Spleen (tissue), 11 donors: ENCODE measurements at regions not wholly inside any gene's neighbourhood (a gene's known extent, or its start where the extent isn't known, plus 50 kb on each side); places are given as distances from the start of the nearest gene placed in this dataset.

ENCODE experiments used
- DNase-seq: peaks from one replicate; pipeline ENCODE4 v3.0.0-alpha.2; 2020
- H3K27ac ChIP-seq, 8 donors: fragments of 200-600 bp; sonication (generic) in 7 of 8; 1 replicate in 4 of 8; 2 replicates in 4 of 8; pipeline versions ENCODE4 v1.5.0 to v1.8.0; 2016 to 2021; ENCODE audit warnings: inconsistent platforms in 4 of 8, mild to moderate bottlenecking in 4 of 8, moderate library complexity in 1 of 8
- H3K27me3 ChIP-seq, 7 donors: fragments of 200-600 bp; sonication (generic) in 6 of 7; replicated peaks in 1 of 7; 1 replicate in 4 of 7; 2 replicates in 3 of 7; pipeline versions ENCODE4 v1.5.0 to v1.8.0; 2016 to 2021; ENCODE audit warnings: inconsistent platforms in 3 of 7, mild to moderate bottlenecking in 1 of 7
- H3K36me3 ChIP-seq, 6 donors: fragments of 200-600 bp; sonication (generic) in 5 of 6; 1 replicate in 4 of 6; 2 replicates in 2 of 6; pipeline versions ENCODE4 v1.5.0 to v1.8.0; 2016 to 2021; ENCODE audit warnings: inconsistent platforms in 2 of 6
- H3K4me1 ChIP-seq, 6 donors: fragments of 200-600 bp; sonication (generic) in 5 of 6; 1 replicate in 3 of 6; 2 replicates in 3 of 6; pipeline versions ENCODE4 v1.5.0 to v1.8.0; 2016 to 2021; ENCODE audit warnings: inconsistent platforms in 3 of 6
- H3K4me3 ChIP-seq, 8 donors: fragments of 200-600 bp; sonication (generic) in 7 of 8; 1 replicate in 4 of 8; 2 replicates in 4 of 8; pipeline versions ENCODE4 v1.5.0 to v1.8.0; 2016 to 2021; ENCODE audit warnings: inconsistent platforms in 4 of 8, mild to moderate bottlenecking in 4 of 8, moderate library complexity in 2 of 8
- H3K9me3 ChIP-seq, 8 donors: fragments of 200-600 bp; sonication (generic) in 7 of 8; 1 replicate in 4 of 8; 2 replicates in 4 of 8; pipeline versions ENCODE4 v1.5.0 to v1.8.0; 2016 to 2021; ENCODE audit warnings: inconsistent platforms in 4 of 8
- CTCF ChIP-seq, 11 experiments: fragments of 200-600 bp in 7 of 11; fragments of 450-650 bp in 4 of 11; sonication (generic) in 4 of 11; IDR thresholded peaks in 8 of 11; conservative IDR thresholded peaks in 3 of 11; 1 replicate in 7 of 11; 2 replicates in 4 of 11; pipeline versions ENCODE4 v1.4.0 to v1.8.0; 2016 to 2021; ENCODE audit warnings: antibody characterized with exemption in 11 of 11, inconsistent platforms in 4 of 11, mild to moderate bottlenecking in 1 of 11
- POLR2A ChIP-seq, 3 donors: fragments of 450-650 bp; IDR thresholded peaks; one replicate each; pipeline ENCODE4 v1.5.1; 2017; ENCODE audit warnings: antibody characterized with exemption in 3 of 3, mild to moderate bottlenecking in 1 of 3
- POLR2AphosphoS5 ChIP-seq, 3 donors: sonication (generic); formaldehyde crosslinking; IDR thresholded peaks; one replicate each; pipeline ENCODE4 v1.5.1; 2017; ENCODE audit warnings: antibody characterized with exemption in 3 of 3
- WGBS, 5 donors: extraction: QIAGEN DNeasy Blood & Tissue Kit in 3 of 5; methylation state at CpG; one replicate each; pipeline versions ENCODE4 v1.1.5 to v1.1.7; 2013 to 2018; 5-methylcytosine and 5-hydroxymethylcytosine counted together
- intact Hi-C: fragments of 100-400 bp; cut with DNase I; formaldehyde crosslinking; loops from one replicate; pipeline ENCODE4 v1.15.0; 2023; ENCODE audit warnings: low total_unique reads
- donor health status: healthy with polysubstance abuse.
- donor health status: DM: no; HTN: no; CAD: no; lungs with moderate emphysema.
- donor health status: DM: no; HTN: no; CAD: no.
- donor health status: Bipolar disorder and iron deficiency.
- donor health status: healthy.
- donor health status: DM: no; HTN: no; CAD: no.
- donor health status: DM: yes; HTN: yes; CAD: no.

- peaks cover 0 to 47% (median 12%) of the 10 kb centered on the region in 7 donors for H3K27me3 ChIP-seq
- no peaks in the 10 kb centered on the region for H3K9me3 ChIP-seq
- no peak for DNase-seq
- no peak overlapping the region for H3K4me3 ChIP-seq
- H3K27ac ChIP-seq, result no peak overlapping the region
- H3K36me3 ChIP-seq, result no peaks in the 10 kb centered on the region
- TF ChIP-seq POLR2A (IDR thresholded peaks at IDR 0.05) (no peak), CTCF (IDR thresholded peaks at IDR 0.05 in 8 of 11, conservative IDR thresholded peaks at IDR 0.05 in 3 of 11) (no peak), POLR2AphosphoS5 (IDR thresholded peaks at IDR 0.05) (no peak)
- intact Hi-C loops, result no loop called here
- peaks cover 0 to 21% (median 17%) of the 10 kb centered on the region in 6 donors for H3K4me1 ChIP-seq
- 57 to 70% (median 63%) methylated on average over 14 of the region's 14 CpGs for WGBS, 5 donors
Observed at GRCh38 chr7:115475761-115476385, 554.0 kb downstream of the MDFIC start.

GRCh38 chr7:115475206-115475605 lies 553.3 kb downstream of the MDFIC start:
- no peaks in the 10 kb centered on the region for H3K9me3 ChIP-seq
- no peak overlapping the region for H3K27ac ChIP-seq
- no peak overlapping the region for H3K4me3 ChIP-seq
- no peak for TF ChIP-seq POLR2AphosphoS5 (IDR thresholded peaks at IDR 0.05)
- TF ChIP-seq CTCF (IDR thresholded peaks at IDR 0.05 in 8 of 11, conservative IDR thresholded peaks at IDR 0.05 in 3 of 11), result no peak
- no peak for TF ChIP-seq POLR2A (IDR thresholded peaks at IDR 0.05)
- H3K4me1 ChIP-seq, result peaks cover 0 to 21% (median 17%) of the 10 kb centered on the region in 6 donors
- 9 to 33% (median 22%) methylated on average over 1 of the region's 1 CpG for WGBS, 5 donors
- no peak for DNase-seq
- H3K36me3 ChIP-seq, result no peaks in the 10 kb centered on the region
- H3K27me3 ChIP-seq, result peaks cover 0 to 46% (median 12%) of the 10 kb centered on the region in 7 donors
- intact Hi-C loops, result no loop called here

GRCh38 chr7:115474137-115474536 lies 552.2 kb downstream of the MDFIC start:
- no peak overlapping the region for H3K4me3 ChIP-seq
- peaks cover 0 to 21% (median 17%) of the 10 kb centered on the region in 6 donors for H3K4me1 ChIP-seq
- no peaks in the 10 kb centered on the region for H3K36me3 ChIP-seq
- peaks cover 0 to 36% (median 12%) of the 10 kb centered on the region in 7 donors for H3K27me3 ChIP-seq
- 80 to 91% (median 88%) methylated on average over 5 of the region's 5 CpGs for WGBS, 5 donors
- TF ChIP-seq CTCF (IDR thresholded peaks at IDR 0.05 in 8 of 11, conservative IDR thresholded peaks at IDR 0.05 in 3 of 11) (no peak), POLR2AphosphoS5 (IDR thresholded peaks at IDR 0.05) (no peak), POLR2A (IDR thresholded peaks at IDR 0.05) (no peak)
- no peaks in the 10 kb centered on the region for H3K9me3 ChIP-seq
- intact Hi-C loops, result no loop called here
- no peak overlapping the region for H3K27ac ChIP-seq
- no peak for DNase-seq

- intact Hi-C loops, result no loop called here
- no peaks in the 10 kb centered on the region for H3K9me3 ChIP-seq
- H3K27ac ChIP-seq, result no peak overlapping the region
- H3K36me3 ChIP-seq, result no peaks in the 10 kb centered on the region
- H3K27me3 ChIP-seq, result peaks cover 0 to 14% (median 0%) of the 10 kb centered on the region in 7 donors
- 79 to 92% (median 87%) methylated on average over 1 of the region's 1 CpG for WGBS, 5 donors
- peaks cover 0 to 9% (median 8%) of the 10 kb centered on the region in 6 donors for H3K4me1 ChIP-seq
- TF ChIP-seq CTCF (IDR thresholded peaks at IDR 0.05 in 8 of 11, conservative IDR thresholded peaks at IDR 0.05 in 3 of 11), result no peak
- TF ChIP-seq POLR2AphosphoS5 (IDR thresholded peaks at IDR 0.05), result no peak
- no peak for TF ChIP-seq POLR2A (IDR thresholded peaks at IDR 0.05)
- no peak for DNase-seq
- H3K4me3 ChIP-seq, result no peak overlapping the region
Observed at GRCh38 chr7:115471891-115472290, 550.0 kb downstream of the MDFIC start.
